Mucosa of descending colon (tissue), 3 donors: ENCODE measurements at regions not wholly inside any gene's neighbourhood (a gene's known extent, or its start where the extent isn't known, plus 50 kb on each side); places are given as distances from the start of the nearest gene placed in this dataset.

Source experiments
- ATAC-seq: fragments of 200-7000 bp; cut with Tn5 transposase; one replicate; pipeline ENCODE4 v1.9.1; 2020; ENCODE audit warnings: mild to moderate bottlenecking, moderate library complexity
- DNase-seq, 3 donors: peaks; one replicate each; pipeline ENCODE4 v3.0.0-alpha.2; 2020
- H3K36me3 ChIP-seq: fragments of 200-600 bp; one replicate; pipeline ENCODE4 v1.8.0; 2021; ENCODE audit warnings: low read depth, mild to moderate bottlenecking
- H3K4me1 ChIP-seq: fragments of 200-600 bp; one replicate; pipeline ENCODE4 v1.8.0; 2021; ENCODE audit warnings: low read depth, mild to moderate bottlenecking
- H3K4me3 ChIP-seq: fragments of 200-600 bp; one replicate; pipeline ENCODE4 v1.8.0; 2021; ENCODE audit warnings: mild to moderate bottlenecking
- H3K9me3 ChIP-seq: fragments of 200-600 bp; one replicate; pipeline ENCODE4 v1.8.0; 2021; ENCODE audit warnings: mild to moderate bottlenecking
- CTCF ChIP-seq: fragments of 200-600 bp; IDR thresholded peaks from one replicate; pipeline ENCODE4 v1.8.0; 2022; ENCODE audit warnings: antibody characterized with exemption, mild to moderate bottlenecking
- intact Hi-C, 2 donors: fragments of 100-400 bp; cut with DNase I in 1 of 2; cut with micrococcal nuclease in 1 of 2; formaldehyde crosslinking; loops; one replicate each; pipeline versions ENCODE4 v1.11.0 to v1.11.1; 2022; cut with DNase I, micrococcal nuclease
- donor health status: DM: no; HTN: no; CAD: no; lungs with moderate emphysema.
- donor health status: DM: no; HTN: no; CAD: no.
- donor health status: DM: no; HTN: yes; CAD: no.

GRCh38 chr21:35226968-35227744 is 178.1 kb upstream of the RUNX1 start:
- no peak overlapping the region for H3K4me3 ChIP-seq
- ATAC-seq: peak; percentile 77
- H3K4me1 ChIP-seq: peaks cover 3% of the 10 kb centered on the region
- intact Hi-C loops: no loop called here
- DNase-seq: peak in 1 of 3 donors; percentile 27
- H3K36me3 ChIP-seq: no peaks in the 10 kb centered on the region
- TF ChIP-seq CTCF: no peak
- H3K9me3 ChIP-seq: no peaks in the 10 kb centered on the region

DNA sequence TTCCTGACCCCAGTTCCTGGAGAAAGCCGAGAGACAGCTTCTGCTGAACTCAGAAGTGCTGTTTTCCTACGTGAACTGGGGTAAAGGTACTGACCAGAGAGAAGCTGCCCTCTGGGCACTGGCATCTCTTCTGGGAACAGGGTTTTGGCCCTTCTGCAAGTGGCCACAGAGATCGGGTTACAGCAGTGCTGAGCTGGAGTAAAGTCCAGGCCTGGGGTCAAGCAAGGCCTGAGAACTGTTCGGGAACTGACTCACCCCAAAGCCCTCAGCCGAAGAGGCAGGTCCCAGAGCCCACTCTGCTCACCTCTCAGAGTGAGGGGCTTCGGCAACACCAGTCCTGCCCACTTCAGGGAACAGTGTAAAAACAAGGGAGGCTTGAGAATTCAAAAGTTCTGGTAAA is 177.2 kb upstream of the RUNX1 start:
- no peak for DNase-seq
- H3K4me1 ChIP-seq: peaks cover 3% of the 10 kb centered on the region
- TF ChIP-seq CTCF: no peak
- no peaks in the 10 kb centered on the region for H3K9me3 ChIP-seq
- no peak for ATAC-seq
- no peaks in the 10 kb centered on the region for H3K36me3 ChIP-seq
- intact Hi-C loops: no loop called here
- H3K4me3 ChIP-seq: no peak overlapping the region

DNA sequence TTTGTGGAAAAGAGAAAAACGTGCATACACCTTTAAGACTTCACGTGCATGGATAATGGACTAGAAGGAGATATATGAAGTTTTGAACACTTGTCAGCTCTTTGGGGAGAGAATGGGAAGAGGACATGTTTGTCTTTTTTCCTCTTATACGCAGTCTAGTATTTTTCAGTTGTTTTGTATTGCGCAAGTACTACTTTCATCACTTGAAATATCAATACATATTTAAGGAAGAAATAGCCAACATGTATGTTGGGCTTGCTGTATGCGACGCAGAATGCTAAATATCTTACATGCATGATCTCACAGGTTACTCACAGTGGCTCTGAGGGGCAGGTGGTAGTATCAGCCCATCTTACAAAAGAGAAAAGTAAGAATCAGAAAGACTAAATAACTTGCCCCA is 176.5 kb upstream of the RUNX1 start:
- Histone ChIP-seq H3K4me3 (no peak overlapping the region), H3K4me1 (peaks cover 3% of the 10 kb centered on the region), H3K9me3 (no peaks in the 10 kb centered on the region), H3K36me3 (no peaks in the 10 kb centered on the region)
- no peak for DNase-seq
- intact Hi-C loops: no loop called here
- no peak for ATAC-seq
- no peak for TF ChIP-seq CTCF

DNA sequence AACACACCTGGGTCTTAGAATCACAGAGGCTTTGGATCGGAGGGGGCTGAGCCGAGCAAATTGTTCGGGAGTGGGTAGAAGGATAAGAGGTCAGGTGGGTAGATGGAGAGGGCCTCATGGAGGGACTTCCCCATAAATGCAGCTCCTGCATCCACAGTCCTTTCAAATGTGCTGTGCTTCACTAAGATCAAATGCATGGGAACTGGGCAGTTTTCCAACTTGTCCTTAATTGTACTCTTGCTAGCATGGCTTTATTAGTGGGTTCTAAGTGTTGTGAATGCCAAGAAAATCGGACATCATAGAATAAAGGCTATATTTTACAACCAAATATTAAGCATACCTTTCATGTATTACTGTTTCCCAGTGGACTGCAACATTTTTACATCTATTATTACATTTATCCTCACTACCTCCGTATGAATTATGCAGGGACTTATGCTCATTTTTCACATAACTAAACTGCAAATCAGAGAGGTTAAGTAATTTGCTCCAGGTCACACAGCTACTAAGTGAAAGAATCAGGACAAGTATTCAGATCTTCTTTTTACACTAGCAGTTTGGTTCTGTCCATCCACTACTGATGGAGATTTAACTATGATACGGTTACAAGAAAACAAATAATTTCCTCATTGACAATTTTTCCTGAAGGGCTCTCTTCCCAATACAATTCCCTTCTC is 174.5 kb upstream of the RUNX1 start:
- peaks cover 3% of the 10 kb centered on the region for H3K4me1 ChIP-seq
- H3K36me3 ChIP-seq: no peaks in the 10 kb centered on the region
- intact Hi-C loops: no loop called here
- DNase-seq: no peak
- no peak for TF ChIP-seq CTCF
- H3K4me3 ChIP-seq: no peak overlapping the region
- H3K9me3 ChIP-seq: no peaks in the 10 kb centered on the region
- no peak for ATAC-seq

GRCh38 chr21:35222541-35222941 is 173.4 kb upstream of the RUNX1 start:
- ATAC-seq: peak; percentile 17
- peaks cover 3% of the 10 kb centered on the region for H3K4me1 ChIP-seq

More at GRCh38 chr21:35222541-35222941, 173.4 kb upstream of the RUNX1 start:
- intact Hi-C loops: no loop called here
- no peak for TF ChIP-seq CTCF
- H3K36me3 ChIP-seq: no peaks in the 10 kb centered on the region
- no peaks in the 10 kb centered on the region for H3K9me3 ChIP-seq
- no peak overlapping the region for H3K4me3 ChIP-seq
- DNase-seq: no peak
